NCI-H2227 (cell line): ENCODE measurements at regions not wholly inside any gene's neighbourhood (a gene's known extent, or its start where the extent isn't known, plus 50 kb on each side); places are given as distances from the start of the nearest gene placed in this dataset.
"Not testable (repeated sequence)": the region's sequence is repeated elsewhere in the genome, so short reads cannot be mapped to it uniquely, and the experiment has no call there.

Experiments
- DNase-seq: peaks from one replicate; lab custom pipeline; 2025; ENCODE audit not compliant: unreplicated experiment; lab: John Stamatoyannopoulos, UW

DNA sequence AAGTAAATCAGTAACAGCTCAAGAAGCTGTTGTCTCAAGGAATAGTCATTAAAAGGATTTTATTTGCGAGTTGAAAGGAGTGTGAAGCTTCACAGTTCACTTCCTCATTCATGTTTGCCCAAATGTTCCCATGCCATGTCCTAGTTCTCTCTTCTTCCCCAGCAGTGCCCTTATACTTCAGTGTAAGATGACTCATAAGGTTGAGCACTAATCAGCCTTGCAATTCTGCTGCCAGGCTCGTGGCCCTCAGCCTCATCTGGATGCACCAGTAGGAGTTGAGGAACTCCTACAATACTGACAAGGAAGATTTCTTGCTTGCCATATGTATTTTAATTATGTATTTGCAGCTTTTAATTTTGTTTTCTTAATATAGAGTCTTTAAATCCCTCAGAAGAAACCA is 1980.4 kb downstream of the SUCLG1 start:
- DNase-seq: no peak

DNA sequence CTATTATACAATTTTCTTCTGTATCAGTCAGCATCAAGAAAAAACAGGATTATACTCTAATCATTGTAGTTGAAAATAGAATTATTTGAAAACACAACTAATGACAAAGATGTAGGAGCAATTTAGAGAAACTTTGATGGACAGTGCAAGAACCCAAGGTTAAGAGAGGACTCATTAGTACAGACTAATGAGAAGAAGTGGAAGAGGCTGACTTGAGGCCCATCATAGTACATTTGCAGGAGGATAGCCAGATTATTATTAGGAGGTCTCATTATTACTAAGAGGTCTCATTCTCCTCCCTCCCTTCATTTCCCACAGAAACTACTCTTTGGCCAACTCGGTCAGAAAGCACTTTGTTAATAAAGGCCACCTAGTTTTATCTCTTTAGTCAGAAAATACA is 1983.0 kb downstream of the SUCLG1 start:
- no peak for DNase-seq

GRCh38 chr2:82428251-82428650 is 2030.8 kb downstream of the SUCLG1 start:
- DNase-seq: no peak

DNA sequence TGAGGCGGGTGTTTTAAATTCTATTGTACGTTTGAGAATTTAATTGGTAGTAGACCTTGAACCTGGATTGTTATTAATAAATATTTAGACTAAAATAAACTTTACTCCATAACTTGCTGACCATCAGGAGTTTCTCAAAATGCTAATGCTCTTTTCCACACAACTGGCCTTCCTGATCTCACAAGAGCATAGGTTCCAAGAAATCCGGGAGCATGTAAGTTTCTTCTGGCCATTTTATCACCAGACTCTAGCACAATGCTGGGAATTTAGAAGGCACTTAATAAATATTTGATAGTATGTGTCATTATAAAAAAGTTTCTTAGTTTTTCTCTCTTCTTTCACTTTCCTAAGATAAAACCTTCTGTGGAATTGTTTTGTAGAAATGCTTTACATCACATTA is 2047.1 kb downstream of the SUCLG1 start:
- no peak for DNase-seq

DNA sequence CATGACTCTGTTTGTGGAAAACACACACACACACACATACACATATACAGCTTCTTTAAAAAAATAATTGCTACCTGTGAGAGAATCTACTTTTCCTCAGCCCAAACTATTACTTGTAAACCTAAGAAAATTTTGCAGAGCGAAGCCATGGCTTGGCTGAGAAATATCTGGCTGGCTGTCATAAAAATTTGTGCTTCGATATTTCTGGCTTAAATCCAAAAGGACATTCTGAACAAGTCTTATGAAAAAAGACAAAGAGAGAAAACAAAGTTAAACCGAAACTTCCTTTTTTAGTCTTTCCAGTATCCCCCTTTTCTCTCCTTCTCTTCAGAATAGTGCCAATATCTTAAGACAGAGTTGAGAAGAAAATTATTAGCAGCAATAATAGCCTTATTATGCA is 2048.0 kb downstream of the SUCLG1 start:
- DNase-seq: no peak

DNA sequence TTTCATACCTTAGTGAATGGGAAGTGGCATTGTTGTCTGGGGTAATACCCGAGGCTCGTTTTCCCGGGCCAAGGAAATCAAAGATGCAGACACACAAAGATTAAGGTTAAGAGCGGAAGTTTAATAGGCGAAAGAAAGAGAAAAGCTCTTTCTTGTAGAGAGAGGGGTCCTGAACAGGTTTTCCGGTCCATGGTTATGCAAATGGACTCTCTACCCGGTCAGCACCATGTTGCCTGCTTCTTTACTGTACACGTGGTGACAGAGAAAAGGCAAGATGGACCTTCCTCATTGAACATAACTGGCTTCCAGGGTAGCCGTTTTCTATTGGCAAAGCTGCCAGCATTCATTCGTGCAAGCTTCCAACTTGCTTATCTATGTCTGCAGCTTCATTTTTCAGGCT is 2063.5 kb downstream of the SUCLG1 start:
- DNase-seq: no peak

DNA sequence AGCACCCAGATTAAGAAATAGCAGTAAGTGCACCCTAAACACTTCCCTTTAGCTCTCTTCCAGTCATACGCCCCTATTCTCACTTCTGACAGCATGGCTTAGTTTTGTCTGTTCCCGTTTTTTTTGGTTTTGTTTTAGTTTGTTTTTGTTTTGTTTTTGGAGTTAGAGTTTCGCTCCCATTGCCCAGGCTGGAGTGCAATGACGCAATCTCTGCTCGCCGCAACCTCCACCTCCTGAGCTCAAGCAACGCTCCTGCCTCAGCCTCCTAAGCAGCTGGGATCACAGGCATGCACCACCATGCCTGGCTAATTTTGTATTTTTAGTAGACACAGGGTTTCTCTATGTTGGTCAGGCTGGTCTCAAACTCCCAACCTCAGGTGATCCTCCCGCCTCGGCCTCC is 2067.7 kb downstream of the SUCLG1 start:
- no peak for DNase-seq

DNA sequence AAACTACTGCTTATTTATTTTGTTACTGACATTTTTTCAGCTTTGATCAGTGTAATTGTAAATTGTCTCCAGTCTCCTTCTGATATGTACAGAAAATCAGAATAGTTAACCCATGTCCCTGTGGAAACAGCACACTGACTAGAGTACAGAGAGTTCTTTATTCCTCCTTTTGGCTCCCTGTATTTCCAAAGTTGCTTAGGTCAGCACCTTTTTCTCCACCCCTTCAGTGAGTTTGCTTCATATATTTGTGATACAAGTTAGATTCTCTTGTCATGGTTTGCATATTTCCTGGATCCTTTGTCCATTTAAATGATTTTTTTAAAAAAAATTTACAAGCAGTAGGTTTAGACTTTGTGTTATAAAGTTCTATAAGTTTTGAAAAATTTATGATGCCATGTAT is 2051.1 kb upstream of the LRRTM1 start:
- no peak for DNase-seq

DNA sequence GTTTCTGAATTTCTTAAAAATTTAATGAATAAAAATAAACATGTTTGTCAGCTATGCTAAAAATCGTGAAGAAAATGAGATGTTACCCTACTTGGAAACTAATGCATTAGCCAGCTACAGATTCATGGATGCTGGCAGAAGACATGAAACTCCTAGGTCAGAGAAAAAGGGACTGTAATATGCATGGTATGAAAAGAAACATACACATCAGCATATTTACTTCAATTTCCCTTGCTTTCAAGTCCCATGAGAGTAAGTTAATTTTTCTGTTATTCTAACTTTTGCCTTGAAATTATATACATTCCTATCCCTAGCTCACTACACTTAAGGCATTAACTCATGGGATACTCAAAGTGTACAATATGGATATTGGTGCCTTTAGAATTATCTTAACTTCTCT is 2041.4 kb upstream of the LRRTM1 start:
- no peak for DNase-seq

- no peak for DNase-seq
Observed at GRCh38 chr2:82344670-82345069, 2040.1 kb upstream of the LRRTM1 start.

GRCh38 chr2:82342356-82342755 is 2037.8 kb upstream of the LRRTM1 start:
- DNase-seq: no peak

GRCh38 chr2:82340578-82341053 is 2036.1 kb upstream of the LRRTM1 start:
- DNase-seq: peak; percentile 8

GRCh38 chr2:82339805-82340204 is 2035.3 kb upstream of the LRRTM1 start:
- DNase-seq: no peak

- no peak for DNase-seq
Observed at GRCh38 chr2:82333697-82334096, 2029.1 kb upstream of the LRRTM1 start.

DNA sequence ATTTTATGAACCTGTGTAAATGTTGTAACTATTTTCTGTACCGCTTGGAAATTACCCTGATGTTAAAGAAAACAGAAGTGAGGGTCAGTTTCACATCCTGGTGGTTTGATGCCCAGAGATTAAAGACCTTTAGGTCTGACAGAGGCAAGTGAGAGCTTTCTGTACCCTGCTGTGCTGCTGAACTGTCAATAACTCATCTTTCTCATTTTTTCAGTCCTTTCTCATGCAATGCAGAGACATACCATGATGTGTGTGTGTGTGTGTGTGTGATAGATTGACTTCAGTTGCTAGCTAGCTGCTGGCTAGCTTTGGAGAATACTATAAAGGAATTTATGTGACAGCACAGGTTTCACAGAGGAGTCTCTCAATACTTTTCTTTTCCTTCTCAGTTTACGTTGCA is 2025.6 kb upstream of the LRRTM1 start:
- DNase-seq: no peak

- DNase-seq: not testable (repeated sequence)
Observed at GRCh38 chr2:82326180-82326767, 2021.7 kb upstream of the LRRTM1 start.

DNA sequence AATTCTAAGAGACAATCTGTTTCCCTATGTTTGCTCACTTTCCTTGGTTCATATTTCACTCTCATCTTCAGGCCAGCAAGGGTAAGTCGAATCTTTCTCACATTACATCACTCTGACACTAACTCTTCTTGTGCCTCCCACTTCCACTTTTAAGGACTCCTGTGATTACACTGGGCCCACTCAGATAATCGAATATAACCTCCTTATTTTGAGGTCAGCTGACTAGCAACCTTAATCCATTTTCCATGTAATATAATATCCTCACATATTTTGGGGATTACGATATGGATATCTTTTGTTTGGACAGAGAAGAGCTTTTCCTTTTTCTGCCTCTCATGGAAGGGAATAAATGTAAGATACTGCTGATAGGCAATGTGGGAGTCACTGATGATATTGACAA is 2015.7 kb upstream of the LRRTM1 start:
- no peak for DNase-seq

GRCh38 chr2:82317012-82317411 is 2012.5 kb upstream of the LRRTM1 start:
- DNase-seq: no peak

GRCh38 chr2:82316586-82316985 is 2012.0 kb upstream of the LRRTM1 start:
- no peak for DNase-seq

GRCh38 chr2:82314836-82315472 is 2010.4 kb upstream of the LRRTM1 start:
- DNase-seq: no peak

DNA sequence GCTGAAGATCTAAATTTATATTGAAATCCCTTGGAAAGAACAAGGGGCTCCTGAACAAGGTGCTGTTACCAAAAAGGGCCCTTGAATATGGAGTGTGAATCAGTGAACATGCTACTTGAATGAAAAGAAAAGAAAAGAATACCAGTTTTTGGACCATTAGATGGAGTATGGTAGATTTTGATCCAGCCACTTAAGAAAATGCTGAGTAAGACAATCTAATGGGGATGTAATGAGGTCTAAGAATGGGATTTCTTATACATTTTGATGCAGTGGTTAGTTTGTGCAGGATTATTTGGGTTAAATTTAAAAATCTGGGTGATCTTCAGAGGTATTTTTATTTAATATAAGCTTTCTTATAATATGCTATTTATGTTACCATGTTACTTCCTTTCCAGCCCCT is 2003.0 kb upstream of the LRRTM1 start:
- no peak for DNase-seq

GRCh38 chr2:82301506-82301905 is 1997.0 kb upstream of the LRRTM1 start:
- DNase-seq: no peak

DNA sequence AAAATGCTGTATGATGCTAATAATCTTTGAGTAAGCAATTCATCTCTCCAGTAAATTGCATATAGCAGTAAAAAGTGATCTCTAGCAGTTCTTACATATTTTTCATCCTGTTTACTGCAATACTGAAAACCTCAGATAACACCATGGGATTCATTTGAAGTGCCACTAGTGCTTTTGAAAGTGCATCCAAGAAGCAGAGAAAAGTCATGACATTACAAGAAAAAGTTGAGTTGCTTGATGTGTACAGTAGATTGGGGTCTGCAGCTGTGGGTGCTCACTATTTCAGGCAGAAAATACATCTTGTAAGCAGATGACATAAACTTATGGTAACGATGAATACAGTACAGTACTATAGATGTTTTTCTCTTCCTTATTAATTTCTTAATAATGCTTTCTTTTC is 1984.9 kb upstream of the LRRTM1 start:
- no peak for DNase-seq
